Endothelial cell (in vitro differentiated cells): ENCODE measurements at regions not wholly inside any gene's neighbourhood (a gene's known extent, or its start where the extent isn't known, plus 50 kb on each side); places are given as distances from the start of the nearest gene placed in this dataset.
"Not testable (repeated sequence)": the region's sequence is repeated elsewhere in the genome, so short reads cannot be mapped to it uniquely, and the experiment has no call there.

Source experiments
- DNase-seq: peaks from one replicate; pipeline ENCODE4 v3.0.0; 2021; ENCODE audit warnings: low spot score
- H3K27ac Mint-ChIP-seq: one replicate; pipeline ENCODE4 v1.8.0; 2021; ENCODE audit warnings: mixed read lengths, inconsistent platforms; ENCODE audit not compliant: unreplicated experiment
- H3K27me3 Mint-ChIP-seq: one replicate; pipeline ENCODE4 v1.8.0; 2021; ENCODE audit warnings: mild to moderate bottlenecking, moderate library complexity, mixed read lengths, inconsistent platforms; ENCODE audit not compliant: unreplicated experiment
- H3K36me3 Mint-ChIP-seq: one replicate; pipeline ENCODE4 v1.8.0; 2021; ENCODE audit warnings: mild to moderate bottlenecking, low read depth, mixed read lengths, inconsistent platforms; ENCODE audit not compliant: unreplicated experiment
- H3K4me1 Mint-ChIP-seq: one replicate; pipeline ENCODE4 v1.8.0; 2021; ENCODE audit warnings: mild to moderate bottlenecking, mixed read lengths, inconsistent platforms; ENCODE audit not compliant: unreplicated experiment
- H3K4me3 Mint-ChIP-seq: one replicate; pipeline ENCODE4 v1.8.0; 2021; ENCODE audit warnings: mild to moderate bottlenecking, mixed read lengths, inconsistent platforms; ENCODE audit not compliant: unreplicated experiment
- H3K9me3 Mint-ChIP-seq: one replicate; pipeline ENCODE4 v1.8.0; 2021; ENCODE audit warnings: mixed read lengths, inconsistent platforms; ENCODE audit not compliant: unreplicated experiment
- CTCF ChIP-seq: fragments of 200-600 bp; sonication (generic); IDR thresholded peaks from one replicate; pipeline ENCODE4 v1.5.0; 2021; ENCODE audit warnings: antibody characterized with exemption; ENCODE audit not compliant: unreplicated experiment

- H3K36me3 Mint-ChIP-seq, result no peaks in the 10 kb centered on the region
- no peaks in the 10 kb centered on the region for H3K27me3 Mint-ChIP-seq
- no peak for DNase-seq
- TF ChIP-seq CTCF, result no peak
- no peak overlapping the region for H3K4me3 Mint-ChIP-seq
- no peak overlapping the region for H3K27ac Mint-ChIP-seq
- peaks cover 6% of the 10 kb centered on the region for H3K9me3 Mint-ChIP-seq
- no peaks in the 10 kb centered on the region for H3K4me1 Mint-ChIP-seq
Observed at GRCh38 chr3:187497052-187497451, 128.9 kb downstream of the RTP4 start.

GRCh38 chr3:187494056-187494455 lies 125.9 kb downstream of the RTP4 start:
- not testable (repeated sequence) for H3K36me3 Mint-ChIP-seq, H3K9me3 Mint-ChIP-seq, H3K27me3 Mint-ChIP-seq, H3K27ac Mint-ChIP-seq, H3K4me1 Mint-ChIP-seq, H3K4me3 Mint-ChIP-seq, DNase-seq

- Mint-ChIP-seq H3K27me3 (no peaks in the 10 kb centered on the region), H3K4me1 (no peaks in the 10 kb centered on the region), H3K4me3 (no peak overlapping the region), H3K36me3 (peaks cover 3% of the 10 kb centered on the region), H3K27ac (no peak overlapping the region), H3K9me3 (peaks cover 6% of the 10 kb centered on the region)
- TF ChIP-seq CTCF, result no peak
- DNase-seq, result no peak
Observed at GRCh38 chr3:187491371-187491770, 123.2 kb downstream of the RTP4 start.

- DNase-seq, result no peak
- Mint-ChIP-seq H3K4me3 (peak overlapping the region; percentile 24), H3K4me1 (no peaks in the 10 kb centered on the region), H3K27me3 (no peaks in the 10 kb centered on the region), H3K36me3 (peaks cover 3% of the 10 kb centered on the region), H3K27ac (no peak overlapping the region), H3K9me3 (peaks cover 6% of the 10 kb centered on the region)
- no peak for TF ChIP-seq CTCF
Observed at GRCh38 chr3:187490366-187490765, 122.2 kb downstream of the RTP4 start.

- Mint-ChIP-seq H3K4me3 (no peak overlapping the region), H3K4me1 (no peaks in the 10 kb centered on the region), H3K27me3 (peaks cover 9% of the 10 kb centered on the region), H3K27ac (no peak overlapping the region), H3K36me3 (no peaks in the 10 kb centered on the region), H3K9me3 (no peaks in the 10 kb centered on the region)
- no peak for TF ChIP-seq CTCF
- DNase-seq, result no peak
Observed at GRCh38 chr3:187484547-187485295, 116.5 kb downstream of the RTP4 start.
